ENCODE measurements at regions not wholly inside any gene's neighbourhood (a gene's known extent, or its start where the extent isn't known, plus 50 kb on each side); places are given as distances from the start of the nearest gene placed in this dataset.

DNA sequence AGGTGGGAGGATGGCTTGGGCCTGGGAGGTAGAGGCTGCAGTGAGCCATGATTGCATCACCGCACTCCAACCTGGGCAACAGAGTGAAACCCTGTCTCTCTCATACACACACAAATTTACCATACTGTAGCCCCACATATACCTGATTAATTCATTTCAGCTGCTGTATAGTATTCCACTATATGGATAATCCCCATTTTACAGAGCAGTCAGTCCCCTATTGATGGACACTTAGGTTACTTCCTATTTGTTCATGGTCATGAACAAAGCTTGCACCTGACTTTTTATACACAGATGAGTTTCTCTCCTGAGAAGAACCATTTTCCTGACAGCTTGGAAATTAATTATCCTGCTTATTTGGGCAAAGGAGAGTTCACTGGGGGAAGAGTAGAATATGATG lies 59.2 kb downstream of the EMX2 start:
- dilution Hi-C loops (cut with MboI; ENCODE audit: extremely low pct_ligation_motif_present, low sequenced_read_pairs) = no loop called here
- CTCF ChIA-PET = no interaction called here

DNA sequence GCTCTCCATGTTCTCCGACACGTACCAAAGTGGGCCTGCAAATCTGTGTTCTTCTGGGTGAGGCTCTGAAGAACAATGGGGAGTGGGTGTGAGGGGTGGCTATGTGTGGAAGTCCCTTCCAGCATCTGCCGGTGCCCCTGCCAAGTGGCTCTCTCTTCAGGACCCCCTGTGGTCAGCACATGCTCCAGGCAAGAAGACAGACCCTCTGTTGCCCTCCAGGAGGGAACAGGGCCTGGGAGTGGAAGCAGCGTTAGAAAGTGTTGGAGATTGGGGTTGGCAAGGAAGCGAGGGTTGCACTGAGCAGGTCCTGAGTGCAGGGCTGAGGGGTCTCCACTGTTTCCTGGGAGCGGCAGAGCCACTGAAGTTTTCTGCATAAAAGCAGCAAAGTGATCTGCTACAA lies 60.5 kb downstream of the EMX2 start:
- H3K36me3 ChIP-seq (ENCODE audit: control insufficient read depth in 2 of 2, extremely low read depth in 1 of 2, insufficient read depth in 2 of 2, low read length in 2 of 2) = no peaks in the 10 kb centered on the region
- no peaks in the 10 kb centered on the region for H3K9me1 ChIP-seq (replicated peaks; ENCODE audit: control insufficient read depth, extremely low read depth, insufficient read depth, low read length)
- no peak overlapping the region for H3K4me2 ChIP-seq (ENCODE audit: insufficient read depth, low read length)
- BruUV-seq (replicated peaks) = no TSS peak
- no peaks in the 10 kb centered on the region for H3K27me3 ChIP-seq (ENCODE audit: control insufficient read depth in 2 of 2, insufficient read depth in 2 of 2, low read length in 2 of 2)
- TF ChIP-seq, protein P1, sequence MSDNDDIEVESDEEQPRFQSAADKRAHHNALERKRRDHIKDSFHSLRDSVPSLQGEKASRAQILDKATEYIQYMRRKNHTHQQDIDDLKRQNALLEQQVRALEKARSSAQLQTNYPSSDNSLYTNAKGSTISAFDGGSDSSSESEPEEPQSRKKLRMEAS (IDR thresholded peaks at IDR 0.05; ENCODE audit: insufficient read depth, insufficient read length) = no peak
- TF ChIP-seq, protein P2, sequence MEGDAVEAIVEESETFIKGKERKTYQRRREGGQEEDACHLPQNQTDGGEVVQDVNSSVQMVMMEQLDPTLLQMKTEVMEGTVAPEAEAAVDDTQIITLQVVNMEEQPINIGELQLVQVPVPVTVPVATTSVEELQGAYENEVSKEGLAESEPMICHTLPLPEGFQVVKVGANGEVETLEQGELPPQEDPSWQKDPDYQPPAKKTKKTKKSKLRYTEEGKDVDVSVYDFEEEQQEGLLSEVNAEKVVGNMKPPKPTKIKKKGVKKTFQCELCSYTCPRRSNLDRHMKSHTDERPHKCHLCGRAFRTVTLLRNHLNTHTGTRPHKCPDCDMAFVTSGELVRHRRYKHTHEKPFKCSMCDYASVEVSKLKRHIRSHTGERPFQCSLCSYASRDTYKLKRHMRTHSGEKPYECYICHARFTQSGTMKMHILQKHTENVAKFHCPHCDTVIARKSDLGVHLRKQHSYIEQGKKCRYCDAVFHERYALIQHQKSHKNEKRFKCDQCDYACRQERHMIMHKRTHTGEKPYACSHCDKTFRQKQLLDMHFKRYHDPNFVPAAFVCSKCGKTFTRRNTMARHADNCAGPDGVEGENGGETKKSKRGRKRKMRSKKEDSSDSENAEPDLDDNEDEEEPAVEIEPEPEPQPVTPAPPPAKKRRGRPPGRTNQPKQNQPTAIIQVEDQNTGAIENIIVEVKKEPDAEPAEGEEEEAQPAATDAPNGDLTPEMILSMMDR (IDR thresholded peaks at IDR 0.05; ENCODE audit: extremely low read depth in 1 of 2, insufficient read depth in 1 of 2, low read depth in 1 of 2, low read length in 2 of 2) = no peak
- TF ChIP-seq EZH2 (IDR thresholded peaks at IDR 0.05; ENCODE audit: borderline replicate concordance, low read depth, low read length, severe bottlenecking) (no peak), POLR2A (IDR thresholded peaks at IDR 0.05; ENCODE audit: low read depth, low read length) (no peak), JUN (IDR thresholded peaks at IDR 0.05; ENCODE audit: borderline replicate concordance, insufficient read depth, insufficient read length, low read depth) (no peak), POLR2AphosphoS5 (IDR thresholded peaks at IDR 0.05; ENCODE audit: insufficient read depth, low read depth, low read length) (no peak), FOS (IDR thresholded peaks at IDR 0.05; ENCODE audit: borderline replicate concordance, insufficient read depth, low read length) (no peak), GATA2 (IDR thresholded peaks at IDR 0.05; ENCODE audit: insufficient read depth, insufficient read length, low read depth, low read length) (no peak), MYC (IDR thresholded peaks at IDR 0.05; ENCODE audit: low read depth, low read length) (no peak)
- no peaks in the 10 kb centered on the region for H3K79me2 ChIP-seq (ENCODE audit: control insufficient read depth, insufficient read depth, low read length)
- no peak for FAIRE-seq
- CTCF ChIA-PET = no interaction called here
- no peak overlapping the region for H2AFZ ChIP-seq (ENCODE audit: low read depth, low read length)
- dilution Hi-C loops (cut with MboI; ENCODE audit: extremely low pct_ligation_motif_present, low sequenced_read_pairs) (no loop called here), intact Hi-C loops (cut with micrococcal nuclease) (no loop called here)
- DNase-seq (ENCODE audit: low read depth, low spot score) = no peak
- no peak overlapping the region for H3K9ac ChIP-seq (replicated peaks; ENCODE audit: extremely low read depth, insufficient read depth, low read length)
- no peaks in the 10 kb centered on the region for H4K20me1 ChIP-seq (replicated peaks; ENCODE audit: control insufficient read depth, extremely low read depth, insufficient read depth, low read length)
- H3K4me3 ChIP-seq (replicated peaks in 1 of 3; ENCODE audit: insufficient read depth in 1 of 3, low read depth in 1 of 3, low read length in 3 of 3) = no peak overlapping the region
- POLR2A ChIA-PET = no interaction called here
- H3K27ac ChIP-seq (ENCODE audit: insufficient read depth, low read depth, low read length) = no peak overlapping the region
- no peaks in the 10 kb centered on the region for H3K4me1 ChIP-seq (ENCODE audit: control insufficient read depth, extremely low read depth, insufficient read depth, low read length)
- no peaks in the 10 kb centered on the region for H3K9me3 ChIP-seq (replicated peaks; ENCODE audit: control insufficient read depth, insufficient read depth, low read length)

More for the DNA sequence above, 59.2 kb downstream of the EMX2 start:
- no TSS peak for BruUV-seq (replicated peaks)
- Histone ChIP-seq H3K4me1 (ENCODE audit: control insufficient read depth, extremely low read depth, insufficient read depth, low read length) (no peaks in the 10 kb centered on the region), H4K20me1 (replicated peaks; ENCODE audit: control insufficient read depth, extremely low read depth, insufficient read depth, low read length) (no peaks in the 10 kb centered on the region), H3K9me1 (replicated peaks; ENCODE audit: control insufficient read depth, extremely low read depth, insufficient read depth, low read length) (no peaks in the 10 kb centered on the region), H3K27ac (ENCODE audit: insufficient read depth, low read depth, low read length) (no peak overlapping the region), H2AFZ (ENCODE audit: low read depth, low read length) (no peak overlapping the region), H3K9me3 (replicated peaks; ENCODE audit: control insufficient read depth, insufficient read depth, low read length) (no peaks in the 10 kb centered on the region), H3K36me3 (ENCODE audit: control insufficient read depth in 2 of 2, extremely low read depth in 1 of 2, insufficient read depth in 2 of 2, low read length in 2 of 2) (no peaks in the 10 kb centered on the region), H3K27me3 (ENCODE audit: control insufficient read depth in 2 of 2, insufficient read depth in 2 of 2, low read length in 2 of 2) (no peaks in the 10 kb centered on the region), H3K9ac (replicated peaks; ENCODE audit: extremely low read depth, insufficient read depth, low read length) (no peak overlapping the region), H3K79me2 (ENCODE audit: control insufficient read depth, insufficient read depth, low read length) (no peaks in the 10 kb centered on the region), H3K4me2 (ENCODE audit: insufficient read depth, low read length) (no peak overlapping the region), H3K4me3 (replicated peaks in 1 of 3; ENCODE audit: insufficient read depth in 1 of 3, low read depth in 1 of 3, low read length in 3 of 3) (no peak overlapping the region)
- POLR2A ChIA-PET = no interaction called here
- intact Hi-C loops (cut with micrococcal nuclease) = no loop called here
- TF ChIP-seq POLR2A (IDR thresholded peaks at IDR 0.05; ENCODE audit: low read depth, low read length) (no peak), EZH2 (IDR thresholded peaks at IDR 0.05; ENCODE audit: borderline replicate concordance, low read depth, low read length, severe bottlenecking) (no peak), MYC (IDR thresholded peaks at IDR 0.05; ENCODE audit: low read depth, low read length) (no peak)
- DNase-seq (ENCODE audit: low read depth, low spot score) = no peak
- no peak for FAIRE-seq

Measured in endothelial cell of umbilical vein (primary cell).